Smooth muscle cell of the brain vasculature (primary cell): ENCODE measurements at regions not wholly inside any gene's neighbourhood (a gene's known extent, or its start where the extent isn't known, plus 50 kb on each side); places are given as distances from the start of the nearest gene placed in this dataset.

Experiments used
- DNase-seq: peaks from one replicate; pipeline ENCODE4 v3.0.0-alpha.2; 2012; ENCODE audit warnings: low read depth, low spot score

GRCh38 chr21:33155422-33155821 lies 74.3 kb upstream of the IFNAR2 start:
- DNase-seq: no peak

GRCh38 chr21:33157303-33157702 lies 72.4 kb upstream of the IFNAR2 start:
- no peak for DNase-seq

- DNase-seq: no peak
These were observed 71.1 kb upstream of the IFNAR2 start for GRCh38 chr21:33158654-33159053.

GRCh38 chr21:33162436-33162951 lies 67.2 kb upstream of the IFNAR2 start:
- no peak for DNase-seq

GRCh38 chr21:33168886-33169285 lies 60.9 kb upstream of the IFNAR2 start:
- DNase-seq: no peak

- no peak for DNase-seq
These were observed 60.4 kb upstream of the IFNAR2 start for GRCh38 chr21:33169359-33169758.

GRCh38 chr21:33171616-33172169 lies 58.0 kb upstream of the IFNAR2 start:
- no peak for DNase-seq

- no peak for DNase-seq
These were observed 55.0 kb upstream of the IFNAR2 start for GRCh38 chr21:33174756-33175155.
